ENCODE measurements at regions not wholly inside any gene's neighbourhood (a gene's known extent, or its start where the extent isn't known, plus 50 kb on each side); places are given as distances from the start of the nearest gene placed in this dataset.

DNA sequence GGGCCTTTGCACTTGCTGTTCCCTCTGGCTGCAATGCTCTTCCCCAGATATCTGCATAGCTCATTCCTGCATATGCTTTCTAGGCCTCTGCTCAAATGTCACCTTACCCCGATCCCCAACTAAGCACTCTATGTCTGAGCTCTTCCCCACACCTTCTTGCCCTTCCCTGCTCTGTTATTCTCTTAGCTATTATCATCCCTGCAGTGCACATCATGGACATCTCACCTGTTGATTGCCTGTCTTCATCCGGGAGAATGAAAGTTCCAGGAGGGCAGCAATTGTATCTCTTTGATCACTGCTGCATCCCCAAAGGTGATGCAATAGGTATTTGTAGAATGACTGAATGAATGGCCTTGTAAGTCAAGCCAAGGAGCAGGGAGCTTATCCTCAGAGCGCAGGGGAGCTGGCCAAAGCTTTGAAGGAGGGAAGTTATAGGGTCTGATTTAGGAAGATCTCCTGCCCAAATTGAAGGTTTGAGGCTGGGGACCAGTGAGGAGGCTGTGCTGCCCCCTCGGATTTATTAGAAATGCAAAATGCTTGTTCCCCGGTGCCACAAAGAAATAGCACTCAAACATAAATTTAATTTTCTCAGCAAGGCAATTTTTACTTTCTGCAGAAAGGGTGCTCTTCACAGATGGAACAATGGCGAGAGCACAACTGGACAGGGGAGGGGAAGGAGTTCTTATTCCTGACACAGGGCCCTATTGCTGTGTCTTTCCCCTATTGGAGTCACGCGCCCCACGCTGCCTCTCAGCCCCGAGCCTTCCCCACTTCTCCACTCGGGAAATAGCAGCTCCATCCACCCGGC is 631.1 kb downstream of the MATN1 start:
- H3K36me3 ChIP-seq (ENCODE audit: control insufficient read depth in 1 of 2, insufficient read depth in 2 of 2, low read length in 2 of 2) = no peaks in the 10 kb centered on the region
- H3K9me3 ChIP-seq (ENCODE audit: control insufficient read depth in 1 of 2, low read length in 2 of 2) = peaks cover 12 to 18% of the 10 kb centered on the region in 2 donors
- no peak overlapping the region for H3K9ac ChIP-seq (ENCODE audit: low read depth in 1 of 2, low read length in 2 of 2)
- H3K27ac ChIP-seq (ENCODE audit: low read depth, low read length) = no peak overlapping the region
- H3K27me3 ChIP-seq (ENCODE audit: control insufficient read depth in 1 of 2, insufficient read depth in 2 of 2, low read length in 2 of 2) = no peaks in the 10 kb centered on the region
- no peak overlapping the region for H3K4me3 ChIP-seq (ENCODE audit: low read depth in 1 of 2, low read length in 2 of 2)
- H3K4me1 ChIP-seq (ENCODE audit: control insufficient read depth in 1 of 2, insufficient read depth in 2 of 2, low read length in 2 of 2) = peaks cover 0 to 4% of the 10 kb centered on the region in 2 donors

DNA sequence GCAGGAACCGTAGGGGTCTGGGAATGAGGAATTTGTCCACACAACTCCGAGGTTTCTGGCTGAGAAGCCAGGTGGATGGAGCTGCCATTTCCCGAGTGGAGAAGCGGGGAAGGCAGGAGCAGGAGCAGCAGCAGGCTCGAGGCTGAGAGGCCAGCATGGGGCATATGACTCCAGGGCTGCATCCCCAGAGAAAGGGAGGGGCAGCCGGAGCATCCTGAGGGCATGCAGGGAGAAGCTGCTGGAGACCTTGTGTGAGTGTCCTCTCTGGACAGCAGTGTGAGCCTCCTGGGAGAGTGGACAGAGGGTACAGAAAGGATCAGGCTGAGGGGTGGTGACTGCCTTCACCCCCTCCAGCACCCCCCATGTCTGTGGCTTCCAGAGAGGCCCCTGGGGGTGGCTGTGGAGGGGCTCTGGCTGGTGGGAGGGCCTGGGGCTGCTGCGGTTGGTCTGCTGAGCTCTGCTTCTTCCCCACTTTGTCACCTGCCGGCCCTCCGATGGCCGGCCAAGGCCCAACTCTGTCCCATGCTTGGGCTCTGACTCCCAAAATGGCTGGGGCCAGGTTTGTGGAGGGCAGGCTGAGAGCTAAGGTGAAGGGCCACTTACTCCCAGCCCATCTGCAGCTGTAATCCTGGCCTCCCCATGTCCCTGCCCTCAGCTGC is 633.1 kb downstream of the MATN1 start:
- peaks cover 12 to 18% of the 10 kb centered on the region in 2 donors for H3K9me3 ChIP-seq (ENCODE audit: control insufficient read depth in 1 of 2, low read length in 2 of 2)
- no peak overlapping the region for H3K9ac ChIP-seq (ENCODE audit: low read depth in 1 of 2, low read length in 2 of 2)
- no peak overlapping the region for H3K27ac ChIP-seq (ENCODE audit: low read depth, low read length)
- H3K36me3 ChIP-seq (ENCODE audit: control insufficient read depth in 1 of 2, insufficient read depth in 2 of 2, low read length in 2 of 2) = no peaks in the 10 kb centered on the region
- peaks cover 0 to 4% of the 10 kb centered on the region in 2 donors for H3K4me1 ChIP-seq (ENCODE audit: control insufficient read depth in 1 of 2, insufficient read depth in 2 of 2, low read length in 2 of 2)
- no peak overlapping the region for H3K4me3 ChIP-seq (ENCODE audit: low read depth in 1 of 2, low read length in 2 of 2)
- no peaks in the 10 kb centered on the region for H3K27me3 ChIP-seq (ENCODE audit: control insufficient read depth in 1 of 2, insufficient read depth in 2 of 2, low read length in 2 of 2)

DNA sequence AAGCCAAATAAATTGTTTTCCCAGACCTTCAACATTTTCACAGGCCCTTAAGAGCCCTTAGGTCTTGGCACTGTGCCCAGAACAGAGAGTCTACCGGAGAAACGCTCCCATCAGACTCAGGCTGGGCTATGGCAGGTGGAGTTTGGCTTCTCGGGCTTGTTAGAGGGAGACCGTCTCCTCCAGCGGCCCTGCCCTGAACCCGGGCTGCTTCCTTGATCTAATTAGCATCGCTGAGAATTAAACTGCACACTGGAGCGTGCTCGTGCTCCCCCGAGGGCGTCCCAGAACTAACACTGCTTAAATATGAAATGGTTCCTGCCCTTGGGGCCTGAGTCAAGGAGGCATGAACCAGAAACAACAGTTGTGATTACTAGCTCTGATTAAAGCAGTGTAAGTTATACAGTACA is 634.4 kb downstream of the MATN1 start:
- H3K4me3 ChIP-seq (ENCODE audit: low read depth in 1 of 2, low read length in 2 of 2) = no peak overlapping the region
- no peaks in the 10 kb centered on the region for H3K27me3 ChIP-seq (ENCODE audit: control insufficient read depth in 1 of 2, insufficient read depth in 2 of 2, low read length in 2 of 2)
- no peaks in the 10 kb centered on the region for H3K36me3 ChIP-seq (ENCODE audit: control insufficient read depth in 1 of 2, insufficient read depth in 2 of 2, low read length in 2 of 2)
- H3K9ac ChIP-seq (ENCODE audit: low read depth in 1 of 2, low read length in 2 of 2) = no peak overlapping the region
- peaks cover 12 to 18% of the 10 kb centered on the region in 2 donors for H3K9me3 ChIP-seq (ENCODE audit: control insufficient read depth in 1 of 2, low read length in 2 of 2)
- H3K4me1 ChIP-seq (ENCODE audit: control insufficient read depth in 1 of 2, insufficient read depth in 2 of 2, low read length in 2 of 2) = peaks cover 4 to 11% of the 10 kb centered on the region in 2 donors
- H3K27ac ChIP-seq (ENCODE audit: low read depth, low read length) = no peak overlapping the region

DNA sequence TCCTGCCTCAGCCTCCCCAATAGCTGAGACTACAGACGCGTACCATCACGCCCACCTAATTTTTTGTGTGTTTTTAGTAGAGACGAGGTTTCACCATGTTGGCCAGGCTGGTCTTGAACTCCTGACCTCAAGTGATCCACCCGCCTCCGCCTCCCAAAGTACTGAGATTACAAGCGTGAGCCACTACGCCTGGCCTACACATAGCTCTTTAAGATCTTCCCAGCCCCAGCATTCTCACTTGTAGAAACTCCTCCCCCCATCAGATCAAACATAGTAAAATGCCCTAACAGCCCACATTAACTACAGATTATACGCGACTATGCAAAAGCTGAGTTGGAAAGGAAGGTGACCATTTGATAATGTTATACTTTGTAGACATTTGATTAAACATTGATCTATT is 634.8 kb downstream of the MATN1 start:
- Histone ChIP-seq H3K36me3 (ENCODE audit: control insufficient read depth in 1 of 2, insufficient read depth in 2 of 2, low read length in 2 of 2) (no peaks in the 10 kb centered on the region), H3K9ac (ENCODE audit: low read depth in 1 of 2, low read length in 2 of 2) (no peak overlapping the region), H3K4me1 (ENCODE audit: control insufficient read depth in 1 of 2, insufficient read depth in 2 of 2, low read length in 2 of 2) (peaks cover 6 to 15% of the 10 kb centered on the region in 2 donors), H3K9me3 (ENCODE audit: control insufficient read depth in 1 of 2, low read length in 2 of 2) (peaks cover 12 to 18% of the 10 kb centered on the region in 2 donors), H3K4me3 (ENCODE audit: low read depth in 1 of 2, low read length in 2 of 2) (no peak overlapping the region), H3K27me3 (ENCODE audit: control insufficient read depth in 1 of 2, insufficient read depth in 2 of 2, low read length in 2 of 2) (no peaks in the 10 kb centered on the region), H3K27ac (ENCODE audit: low read depth, low read length) (no peak overlapping the region)

DNA sequence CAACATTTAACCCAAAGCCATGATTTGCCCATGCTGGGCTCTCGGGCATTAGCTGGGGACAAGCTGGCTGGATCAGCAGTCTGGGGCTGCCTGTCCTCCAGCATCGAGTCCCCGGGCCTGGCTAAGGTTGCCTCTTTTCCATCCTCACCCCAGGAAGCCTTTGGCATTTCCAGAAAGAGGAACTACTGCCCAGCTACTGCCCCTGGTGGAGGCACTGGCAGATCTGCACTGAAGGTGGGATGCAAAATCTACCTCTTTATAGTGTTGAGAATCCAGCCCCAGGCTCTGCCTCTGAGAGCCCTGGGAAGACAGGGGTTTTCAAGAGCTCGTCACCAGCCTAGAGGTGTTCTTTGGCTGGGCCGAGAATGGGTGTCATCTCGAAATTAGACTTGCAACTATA is 635.9 kb downstream of the MATN1 start:
- Histone ChIP-seq H3K27me3 (ENCODE audit: control insufficient read depth in 1 of 2, insufficient read depth in 2 of 2, low read length in 2 of 2) (no peaks in the 10 kb centered on the region), H3K36me3 (ENCODE audit: control insufficient read depth in 1 of 2, insufficient read depth in 2 of 2, low read length in 2 of 2) (no peaks in the 10 kb centered on the region), H3K4me3 (ENCODE audit: low read depth in 1 of 2, low read length in 2 of 2) (no peak overlapping the region), H3K4me1 (ENCODE audit: control insufficient read depth in 1 of 2, insufficient read depth in 2 of 2, low read length in 2 of 2) (peaks cover 7 to 18% of the 10 kb centered on the region in 2 donors), H3K9ac (ENCODE audit: low read depth in 1 of 2, low read length in 2 of 2) (no peak overlapping the region), H3K9me3 (ENCODE audit: control insufficient read depth in 1 of 2, low read length in 2 of 2) (peaks cover 7 to 12% of the 10 kb centered on the region in 2 donors), H3K27ac (ENCODE audit: low read depth, low read length) (no peak overlapping the region)

DNA sequence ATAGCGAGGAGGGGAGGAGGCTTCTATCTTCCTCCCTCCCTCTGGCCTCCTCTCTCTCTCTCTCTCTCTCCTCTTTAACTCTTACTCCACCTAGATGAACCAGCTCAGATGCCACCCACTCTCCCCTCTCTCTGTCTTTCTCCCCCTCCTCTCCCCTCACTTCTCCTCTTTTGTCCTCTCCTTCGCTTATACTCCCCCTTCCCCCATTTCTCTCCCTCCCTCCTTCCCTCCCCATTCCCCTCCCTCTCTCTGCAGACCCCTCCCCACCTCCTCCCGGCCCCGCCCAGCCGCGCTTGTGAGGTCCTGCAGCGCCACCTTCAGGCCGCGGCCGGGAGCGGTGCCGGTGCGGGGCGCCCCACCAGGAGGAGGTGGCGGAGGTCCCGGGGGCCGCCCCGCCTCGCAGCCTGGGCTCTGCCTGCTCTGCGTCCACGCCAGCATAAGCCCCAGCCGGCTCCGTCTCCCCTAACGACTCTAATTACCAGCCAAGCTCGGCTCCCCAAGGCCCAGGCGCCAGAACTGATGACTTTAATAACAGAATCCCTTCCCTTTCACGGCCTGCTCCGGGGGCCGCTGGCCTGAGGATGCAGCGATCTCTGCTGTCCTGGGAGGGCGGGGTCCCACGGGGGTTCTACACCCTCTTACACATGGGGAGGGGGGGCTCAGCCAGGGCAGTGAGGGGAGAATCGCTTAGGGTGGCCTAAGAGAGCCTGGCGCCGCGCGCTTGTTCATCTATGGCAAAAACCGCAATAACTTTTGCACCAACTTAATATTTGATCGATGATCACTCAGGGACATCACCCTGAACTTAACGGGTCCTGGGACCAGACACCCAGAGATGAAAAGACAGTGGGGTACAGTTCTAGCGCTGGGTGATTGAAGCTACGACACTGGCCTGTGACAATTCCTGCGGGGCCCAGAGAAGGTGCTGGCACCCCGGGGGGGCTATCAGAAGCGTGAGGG is 637.3 kb downstream of the MATN1 start:
- no peaks in the 10 kb centered on the region for H3K9me3 ChIP-seq (ENCODE audit: control insufficient read depth in 1 of 2, low read length in 2 of 2)
- no peaks in the 10 kb centered on the region for H3K27me3 ChIP-seq (ENCODE audit: control insufficient read depth in 1 of 2, insufficient read depth in 2 of 2, low read length in 2 of 2)
- no peak overlapping the region for H3K27ac ChIP-seq (ENCODE audit: low read depth, low read length)
- peaks cover 7 to 18% of the 10 kb centered on the region in 2 donors for H3K4me1 ChIP-seq (ENCODE audit: control insufficient read depth in 1 of 2, insufficient read depth in 2 of 2, low read length in 2 of 2)
- no peaks in the 10 kb centered on the region for H3K36me3 ChIP-seq (ENCODE audit: control insufficient read depth in 1 of 2, insufficient read depth in 2 of 2, low read length in 2 of 2)
- H3K4me3 ChIP-seq (ENCODE audit: low read depth in 1 of 2, low read length in 2 of 2) = no peak overlapping the region
- no peak overlapping the region for H3K9ac ChIP-seq (ENCODE audit: low read depth in 1 of 2, low read length in 2 of 2)

DNA sequence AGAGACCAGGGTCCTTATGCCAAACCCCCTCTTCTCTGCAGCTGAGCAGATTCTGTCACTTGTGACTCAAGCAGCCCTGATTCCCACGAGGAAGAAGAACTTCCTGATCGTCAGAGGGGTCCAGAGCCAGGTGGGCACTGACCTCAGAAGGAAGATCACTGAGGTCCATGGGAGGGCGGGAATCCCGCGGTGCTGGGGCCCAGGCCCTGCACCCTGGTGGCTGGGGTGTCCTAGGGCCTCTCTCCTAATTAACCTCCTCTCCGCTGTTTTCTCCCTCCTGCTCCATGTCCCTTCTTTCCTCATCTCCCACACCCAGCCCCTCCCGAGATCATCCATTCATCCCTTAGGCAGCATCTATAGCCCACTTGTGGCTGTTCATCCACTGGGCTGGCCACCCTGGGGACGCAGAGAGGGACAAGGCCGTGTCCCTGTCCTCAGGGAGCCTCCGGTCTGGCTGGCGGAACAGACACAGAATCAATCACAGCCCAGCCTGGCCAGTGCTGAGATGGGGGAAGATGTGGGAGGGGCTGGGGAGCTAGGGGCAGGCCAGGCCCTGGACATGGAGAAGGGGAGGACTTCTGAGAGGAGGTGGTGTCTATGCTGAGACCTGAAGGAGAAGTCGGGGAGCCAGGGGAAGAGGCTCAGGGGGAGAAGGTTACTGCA is 638.3 kb downstream of the MATN1 start:
- Histone ChIP-seq H3K4me3 (ENCODE audit: low read depth in 1 of 2, low read length in 2 of 2) (no peak overlapping the region), H3K9me3 (ENCODE audit: control insufficient read depth in 1 of 2, low read length in 2 of 2) (no peaks in the 10 kb centered on the region), H3K27me3 (ENCODE audit: control insufficient read depth in 1 of 2, insufficient read depth in 2 of 2, low read length in 2 of 2) (no peaks in the 10 kb centered on the region), H3K27ac (ENCODE audit: low read depth, low read length) (no peak overlapping the region), H3K4me1 (ENCODE audit: control insufficient read depth in 1 of 2, insufficient read depth in 2 of 2, low read length in 2 of 2) (peaks cover 7 to 18% of the 10 kb centered on the region in 2 donors), H3K36me3 (ENCODE audit: control insufficient read depth in 1 of 2, insufficient read depth in 2 of 2, low read length in 2 of 2) (no peaks in the 10 kb centered on the region), H3K9ac (ENCODE audit: low read depth in 1 of 2, low read length in 2 of 2) (no peak overlapping the region)

DNA sequence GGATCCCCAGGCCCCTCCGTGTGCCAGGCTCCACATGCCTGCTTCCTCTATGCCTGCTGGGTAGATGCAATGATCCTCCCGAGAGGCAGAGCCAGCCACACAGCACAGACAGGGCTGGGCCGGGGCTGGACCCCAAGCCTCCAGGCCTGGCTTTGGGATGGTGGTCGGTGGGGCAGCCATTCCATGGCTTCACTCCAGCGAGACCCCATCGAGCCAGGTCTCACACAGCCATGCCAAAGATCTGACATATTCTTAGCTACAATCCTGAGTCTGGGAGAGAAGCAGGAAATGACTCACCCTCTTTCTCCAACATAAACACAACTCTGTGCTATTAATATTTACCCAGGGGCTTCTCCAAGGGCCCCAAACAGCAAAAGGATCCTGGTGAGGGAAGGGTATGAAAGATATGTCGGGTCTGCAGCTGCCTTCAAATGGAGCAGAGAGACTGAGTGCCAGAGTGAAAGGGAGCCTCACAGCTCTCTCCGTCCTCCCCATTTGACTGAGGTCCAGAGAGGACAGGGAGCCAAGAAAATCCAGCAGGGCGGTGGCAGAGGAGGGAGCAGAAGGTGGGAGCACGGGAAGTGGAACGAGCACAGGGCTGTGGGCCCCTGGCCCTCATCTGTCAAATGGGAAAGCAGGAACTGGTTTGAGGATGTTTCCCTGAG is 639.5 kb downstream of the MATN1 start:
- Histone ChIP-seq H3K4me1 (ENCODE audit: control insufficient read depth in 1 of 2, insufficient read depth in 2 of 2, low read length in 2 of 2) (peaks cover 7 to 14% of the 10 kb centered on the region in 2 donors), H3K27me3 (ENCODE audit: control insufficient read depth in 1 of 2, insufficient read depth in 2 of 2, low read length in 2 of 2) (no peaks in the 10 kb centered on the region), H3K9me3 (ENCODE audit: control insufficient read depth in 1 of 2, low read length in 2 of 2) (no peaks in the 10 kb centered on the region), H3K9ac (ENCODE audit: low read depth in 1 of 2, low read length in 2 of 2) (no peak overlapping the region), H3K27ac (ENCODE audit: low read depth, low read length) (no peak overlapping the region), H3K4me3 (ENCODE audit: low read depth in 1 of 2, low read length in 2 of 2) (no peak overlapping the region), H3K36me3 (ENCODE audit: control insufficient read depth in 1 of 2, insufficient read depth in 2 of 2, low read length in 2 of 2) (no peaks in the 10 kb centered on the region)

DNA sequence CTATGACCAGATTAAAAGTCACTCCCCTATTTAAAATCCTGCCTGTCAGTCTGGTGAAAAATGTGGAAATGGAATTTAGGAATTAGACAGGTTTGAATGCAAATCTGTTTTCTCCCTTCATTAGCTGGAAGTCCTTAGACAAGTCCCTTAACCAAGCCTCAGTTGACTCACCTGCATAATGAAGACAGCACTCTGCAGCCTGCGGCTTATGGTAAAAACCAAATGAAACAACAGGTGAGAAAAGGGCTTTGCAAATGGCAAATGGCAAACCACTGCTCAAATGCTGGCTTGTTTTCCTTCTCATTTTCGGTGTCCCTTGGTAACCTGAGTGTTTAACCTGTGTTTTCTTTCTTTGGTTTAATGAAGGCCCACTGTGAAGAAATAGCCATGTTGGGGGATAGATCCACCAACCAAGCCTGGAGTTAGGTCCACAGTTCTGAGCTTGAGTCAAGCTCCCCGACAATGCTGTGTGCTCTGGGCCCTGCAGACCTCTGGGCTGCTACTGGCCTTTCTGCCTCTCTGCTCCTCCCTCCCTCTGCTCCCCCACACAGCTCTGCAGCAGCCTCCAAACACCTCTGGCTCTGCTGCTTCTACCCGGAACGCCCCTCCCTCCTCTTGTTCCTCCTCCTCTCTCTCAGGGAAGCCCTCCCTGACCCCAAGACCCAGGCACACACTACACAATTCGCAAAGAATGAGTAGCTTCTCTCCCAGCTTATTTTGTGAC is 641.8 kb downstream of the MATN1 start:
- Histone ChIP-seq H3K36me3 (ENCODE audit: control insufficient read depth in 1 of 2, insufficient read depth in 2 of 2, low read length in 2 of 2) (no peaks in the 10 kb centered on the region), H3K4me1 (ENCODE audit: control insufficient read depth in 1 of 2, insufficient read depth in 2 of 2, low read length in 2 of 2) (peaks cover 7 to 14% of the 10 kb centered on the region in 2 donors), H3K4me3 (ENCODE audit: low read depth in 1 of 2, low read length in 2 of 2) (no peak overlapping the region), H3K27ac (ENCODE audit: low read depth, low read length) (no peak overlapping the region), H3K9ac (ENCODE audit: low read depth in 1 of 2, low read length in 2 of 2) (no peak overlapping the region), H3K9me3 (ENCODE audit: control insufficient read depth in 1 of 2, low read length in 2 of 2) (no peaks in the 10 kb centered on the region), H3K27me3 (ENCODE audit: control insufficient read depth in 1 of 2, insufficient read depth in 2 of 2, low read length in 2 of 2) (no peaks in the 10 kb centered on the region)

All from duodenal mucosa (tissue), 2 donors.